HG03135 (cell line): ENCODE measurements at regions not wholly inside any gene's neighbourhood (a gene's known extent, or its start where the extent isn't known, plus 50 kb on each side); places are given as distances from the start of the nearest gene placed in this dataset.
"Not testable (repeated sequence)": the region's sequence is repeated elsewhere in the genome, so short reads cannot be mapped to it uniquely, and the experiment has no call there.

ENCODE experiments used
- ATAC-seq: cut with Tn5 transposase; IDR thresholded peaks from one replicate; pipeline ENCODE4 v1.9.1; 2021; ENCODE audit warnings: mild to moderate bottlenecking, moderate library complexity; ENCODE audit not compliant: unreplicated experiment

GRCh38 chr15:96790004-96790403 is 459.5 kb downstream of the NR2F2 start:
- no peak for ATAC-seq

GRCh38 chr15:96792216-96792615 is 461.7 kb downstream of the NR2F2 start:
- no peak for ATAC-seq

GRCh38 chr15:96796841-96797240 is 466.3 kb downstream of the NR2F2 start:
- ATAC-seq, result no peak

GRCh38 chr15:96801576-96802150 is 471.2 kb downstream of the NR2F2 start:
- ATAC-seq, result no peak

GRCh38 chr15:96802611-96803255 is 472.2 kb downstream of the NR2F2 start:
- no peak for ATAC-seq

- no peak for ATAC-seq
Measured at GRCh38 chr15:96804754-96805153, 474.3 kb downstream of the NR2F2 start.

GRCh38 chr15:96807361-96807760 is 476.9 kb downstream of the NR2F2 start:
- ATAC-seq, result no peak

GRCh38 chr15:96817900-96818299 is 487.4 kb downstream of the NR2F2 start:
- no peak for ATAC-seq

- no peak for ATAC-seq
Measured at GRCh38 chr15:96818861-96819260, 488.4 kb downstream of the NR2F2 start.

- no peak for ATAC-seq
Measured at GRCh38 chr15:96827981-96828380, 497.5 kb downstream of the NR2F2 start.

- ATAC-seq, result no peak
Measured at GRCh38 chr15:96837241-96837970, 506.9 kb downstream of the NR2F2 start.

GRCh38 chr15:96838081-96838480 is 507.6 kb downstream of the NR2F2 start:
- ATAC-seq, result no peak

- ATAC-seq, result no peak
Measured at GRCh38 chr15:96849271-96849900, 518.9 kb downstream of the NR2F2 start.

- no peak for ATAC-seq
Measured at GRCh38 chr15:96851613-96852012, 521.1 kb downstream of the NR2F2 start.

- ATAC-seq, result no peak
Measured at GRCh38 chr15:96858694-96859093, 528.2 kb downstream of the NR2F2 start.

- ATAC-seq, result no peak
Measured at GRCh38 chr15:96860741-96861140, 530.2 kb downstream of the NR2F2 start.

- ATAC-seq, result no peak
Measured at GRCh38 chr15:96867992-96868391, 537.5 kb downstream of the NR2F2 start.

- no peak for ATAC-seq
Measured at GRCh38 chr15:96869122-96869521, 538.6 kb downstream of the NR2F2 start.

- ATAC-seq, result no peak
Measured at GRCh38 chr15:96869790-96870189, 539.3 kb downstream of the NR2F2 start.

GRCh38 chr15:96870580-96870979 is 540.1 kb downstream of the NR2F2 start:
- ATAC-seq, result no peak

- not testable (repeated sequence) for ATAC-seq
Measured at GRCh38 chr15:96877442-96877841, 546.9 kb downstream of the NR2F2 start.

GRCh38 chr15:96878129-96878528 is 547.6 kb downstream of the NR2F2 start:
- ATAC-seq, result no peak
